ENCODE measurements at regions not wholly inside any gene's neighbourhood (a gene's known extent, or its start where the extent isn't known, plus 50 kb on each side); places are given as distances from the start of the nearest gene placed in this dataset.

GRCh38 chr2:105577762-105578161, 166.9 kb upstream of the NCK2 start:
- ChIA-PET POLR2A (no interaction called here), CTCF (interaction anchor here (0.9 to 5.4 kb wide), 8 partner anchors 11 to 527 kb away, joined by 3 to 37 read pairs (median 4); no protein-coding TSS in a partner anchor)

DNA sequence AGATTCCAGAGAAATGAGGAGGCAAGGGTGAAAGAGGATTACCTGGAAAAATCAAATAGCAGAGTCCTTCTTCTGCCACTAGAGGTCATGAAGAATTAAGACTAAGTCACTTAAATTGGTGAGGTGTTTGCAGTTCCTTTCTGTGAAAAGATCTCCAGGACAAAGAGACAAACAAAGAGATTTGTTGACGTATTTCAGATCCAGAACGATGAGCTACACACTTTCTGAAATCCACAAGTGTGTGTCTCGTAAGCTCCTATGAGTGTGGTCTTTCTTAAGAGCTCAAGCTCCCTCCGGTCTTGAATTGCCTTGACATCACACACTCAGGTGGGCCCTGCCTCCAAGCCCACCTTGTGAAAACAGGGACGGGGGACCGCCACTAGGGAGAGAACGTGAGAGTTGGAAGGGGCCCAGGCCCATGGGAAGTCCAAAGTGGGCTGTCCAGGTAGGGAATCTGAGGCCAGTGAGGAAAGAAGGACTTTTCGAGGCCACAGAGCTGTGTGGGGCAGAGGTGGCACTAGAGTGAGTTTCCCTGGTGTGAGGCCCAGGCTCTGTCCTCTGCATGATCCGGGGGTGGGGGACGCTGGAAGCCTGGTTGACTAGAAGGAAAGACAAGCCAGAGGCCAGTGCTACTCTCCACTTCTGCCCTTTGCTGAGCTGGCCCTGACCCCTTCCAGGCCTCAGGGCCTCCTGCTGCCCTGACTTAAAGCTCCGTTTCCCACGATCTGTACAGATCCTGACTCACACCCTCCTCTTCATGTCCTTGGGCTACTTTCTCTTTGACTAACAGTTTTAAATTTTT, 168.1 kb upstream of the NCK2 start:
- ChIA-PET CTCF (interaction anchor here (0.7 to 5.4 kb wide), 20 partner anchors 8 to 531 kb away, joined by 3 to 37 read pairs (median 4); no protein-coding TSS in a partner anchor), POLR2A (no interaction called here)
- peak; percentile 59 for DNase-seq (ENCODE audit: extremely low spot score)
- TF ChIP-seq CTCF (IDR thresholded peaks at IDR 0.05; ENCODE audit: control extremely low read depth, extremely low read depth, low read depth, missing control alignments): peak; percentile 61

More at GRCh38 chr2:105577762-105578161, 166.9 kb upstream of the NCK2 start:
- no peak for DNase-seq (ENCODE audit: extremely low spot score)
- TF ChIP-seq CTCF (IDR thresholded peaks at IDR 0.05; ENCODE audit: control extremely low read depth, extremely low read depth, low read depth, missing control alignments): no peak

DNA sequence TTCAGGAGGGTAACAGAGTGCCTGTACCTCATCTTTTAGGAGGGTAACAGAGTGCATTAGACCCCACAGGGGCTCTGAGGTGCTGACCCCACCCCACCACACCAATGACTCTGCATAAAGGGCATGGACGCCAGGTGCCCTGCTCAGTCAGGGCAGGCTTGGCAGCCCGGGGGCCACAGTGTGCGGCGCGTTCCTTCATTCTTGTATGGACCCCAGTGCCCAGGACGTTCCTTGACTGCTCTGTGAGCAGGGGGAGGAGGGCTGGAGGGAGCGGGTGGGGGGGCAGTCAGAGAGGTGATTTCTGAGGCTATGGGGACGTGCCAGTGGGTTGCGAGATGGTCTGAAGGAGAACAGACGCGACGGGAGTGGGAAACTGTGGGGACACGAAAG, 168.7 kb upstream of the NCK2 start:
- ChIA-PET CTCF (interaction anchor here (0.8 to 5.4 kb wide), 13 partner anchors 8 to 532 kb away, joined by 3 to 37 read pairs (median 3); no protein-coding TSS in a partner anchor), POLR2A (no interaction called here)

GRCh38 chr2:105575499-105576025, 169.2 kb upstream of the NCK2 start:
- DNase-seq (ENCODE audit: extremely low spot score): no peak
- CTCF ChIA-PET: interaction anchor here (1.0 to 5.4 kb wide), 6 partner anchors 9 to 509 kb away, joined by 3 to 37 read pairs (median 3); no protein-coding TSS in a partner anchor
- no peak for TF ChIP-seq CTCF (IDR thresholded peaks at IDR 0.05; ENCODE audit: control extremely low read depth, extremely low read depth, low read depth, missing control alignments)
- POLR2A ChIA-PET: no interaction called here

More for the DNA sequence above, 168.7 kb upstream of the NCK2 start:
- no peak for TF ChIP-seq CTCF (IDR thresholded peaks at IDR 0.05; ENCODE audit: control extremely low read depth, extremely low read depth, low read depth, missing control alignments)
- DNase-seq (ENCODE audit: extremely low spot score): no peak

DNA sequence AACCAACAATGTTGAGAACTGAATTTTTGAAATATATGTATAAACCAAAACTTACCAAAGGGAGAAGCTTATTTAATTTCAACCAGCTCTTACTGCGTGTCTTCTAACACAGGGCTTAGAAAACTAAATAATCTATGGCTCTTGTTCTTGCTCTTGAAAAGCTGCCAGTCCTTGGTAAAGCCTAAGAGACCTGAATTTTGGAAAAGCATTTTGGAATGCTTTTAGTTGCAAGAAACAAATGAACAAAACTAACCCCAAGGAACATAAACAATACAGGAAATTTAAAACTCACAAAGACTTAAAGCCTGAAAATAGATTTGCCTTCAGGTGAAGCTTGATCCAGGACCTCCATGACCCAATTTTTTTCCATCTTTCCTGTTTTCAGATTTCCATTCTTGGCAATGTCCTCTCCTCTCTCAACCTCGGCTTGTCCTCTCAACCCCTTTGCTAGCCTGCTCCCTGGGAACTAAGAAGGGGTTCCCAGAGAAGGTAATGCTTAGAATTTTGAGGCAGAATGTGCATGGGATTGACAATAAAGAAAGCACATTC, 169.8 kb upstream of the NCK2 start:
- TF ChIP-seq CTCF (IDR thresholded peaks at IDR 0.05; ENCODE audit: control extremely low read depth, extremely low read depth, low read depth, missing control alignments): no peak
- ChIA-PET CTCF (interaction anchor here (0.8 to 5.4 kb wide), 6 partner anchors 8 to 510 kb away, joined by 3 to 37 read pairs (median 3); no protein-coding TSS in a partner anchor), POLR2A (interaction anchor here (0.5 kb wide), 1 partner anchor 275 kb away, joined by 4 read pairs; no protein-coding TSS in a partner anchor)
- DNase-seq (ENCODE audit: extremely low spot score): no peak

- no peak for TF ChIP-seq CTCF (IDR thresholded peaks at IDR 0.05; ENCODE audit: control extremely low read depth, extremely low read depth, low read depth, missing control alignments)
- ChIA-PET CTCF (interaction anchor here (0.8 to 5.4 kb wide), 6 partner anchors 7 to 511 kb away, joined by 3 to 37 read pairs (median 3); no protein-coding TSS in a partner anchor), POLR2A (interaction anchor here (0.5 kb wide), 1 partner anchor 274 kb away, joined by 4 read pairs; no protein-coding TSS in a partner anchor)
- no peak for DNase-seq (ENCODE audit: extremely low spot score)
Observed at GRCh38 chr2:105573910-105574655, 170.6 kb upstream of the NCK2 start.

Measured in GM10248 (cell line).